ENCODE measurements at regions not wholly inside any gene's neighbourhood (a gene's known extent, or its start where the extent isn't known, plus 50 kb on each side); places are given as distances from the start of the nearest gene placed in this dataset.

DNA sequence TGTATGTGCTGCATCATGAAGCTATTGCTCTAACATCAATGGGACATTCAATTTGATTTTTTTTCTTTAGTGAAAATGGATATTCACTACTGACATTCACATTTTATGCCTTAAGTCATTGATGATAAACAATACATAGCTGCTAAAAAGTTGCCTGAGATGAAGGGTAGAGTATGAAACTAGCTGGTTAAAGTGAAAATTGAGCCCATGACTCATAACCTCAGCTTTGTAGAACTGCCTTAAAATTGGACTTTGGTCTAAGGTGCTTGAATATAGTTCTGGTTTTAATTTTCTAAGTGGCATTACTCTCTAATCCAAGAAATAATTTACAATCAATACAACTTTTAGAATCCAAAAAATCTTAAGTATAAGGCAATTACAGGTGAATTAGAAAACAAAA, 740.4 kb upstream of the RIOK2 start:
- TF ChIP-seq FOXA1 (IDR thresholded peaks at IDR 0.05) (no peak), HNF4A (conservative IDR thresholded peaks at IDR 0.05) (no peak), EGR1 (IDR thresholded peaks at IDR 0.05; ENCODE audit: low read depth in 2 of 2) (no peak), YY1 (IDR thresholded peaks at IDR 0.05) (no peak), HNF4G (IDR thresholded peaks at IDR 0.05) (no peak), NR2F2 (IDR thresholded peaks at IDR 0.05) (no peak), RXRA (IDR thresholded peaks at IDR 0.05) (no peak), RAD21 (IDR thresholded peaks at IDR 0.05) (no peak), FOXA2 (IDR thresholded peaks at IDR 0.05) (no peak), GABPA (IDR thresholded peaks at IDR 0.05 in 1 of 2, conservative IDR thresholded peaks at IDR 0.05 in 1 of 2) (no peak), TAF1 (conservative IDR thresholded peaks at IDR 0.05) (no peak), JUND (IDR thresholded peaks at IDR 0.05) (no peak), SP1 (IDR thresholded peaks at IDR 0.05) (no peak)
- TF ChIP-seq, protein P1, sequence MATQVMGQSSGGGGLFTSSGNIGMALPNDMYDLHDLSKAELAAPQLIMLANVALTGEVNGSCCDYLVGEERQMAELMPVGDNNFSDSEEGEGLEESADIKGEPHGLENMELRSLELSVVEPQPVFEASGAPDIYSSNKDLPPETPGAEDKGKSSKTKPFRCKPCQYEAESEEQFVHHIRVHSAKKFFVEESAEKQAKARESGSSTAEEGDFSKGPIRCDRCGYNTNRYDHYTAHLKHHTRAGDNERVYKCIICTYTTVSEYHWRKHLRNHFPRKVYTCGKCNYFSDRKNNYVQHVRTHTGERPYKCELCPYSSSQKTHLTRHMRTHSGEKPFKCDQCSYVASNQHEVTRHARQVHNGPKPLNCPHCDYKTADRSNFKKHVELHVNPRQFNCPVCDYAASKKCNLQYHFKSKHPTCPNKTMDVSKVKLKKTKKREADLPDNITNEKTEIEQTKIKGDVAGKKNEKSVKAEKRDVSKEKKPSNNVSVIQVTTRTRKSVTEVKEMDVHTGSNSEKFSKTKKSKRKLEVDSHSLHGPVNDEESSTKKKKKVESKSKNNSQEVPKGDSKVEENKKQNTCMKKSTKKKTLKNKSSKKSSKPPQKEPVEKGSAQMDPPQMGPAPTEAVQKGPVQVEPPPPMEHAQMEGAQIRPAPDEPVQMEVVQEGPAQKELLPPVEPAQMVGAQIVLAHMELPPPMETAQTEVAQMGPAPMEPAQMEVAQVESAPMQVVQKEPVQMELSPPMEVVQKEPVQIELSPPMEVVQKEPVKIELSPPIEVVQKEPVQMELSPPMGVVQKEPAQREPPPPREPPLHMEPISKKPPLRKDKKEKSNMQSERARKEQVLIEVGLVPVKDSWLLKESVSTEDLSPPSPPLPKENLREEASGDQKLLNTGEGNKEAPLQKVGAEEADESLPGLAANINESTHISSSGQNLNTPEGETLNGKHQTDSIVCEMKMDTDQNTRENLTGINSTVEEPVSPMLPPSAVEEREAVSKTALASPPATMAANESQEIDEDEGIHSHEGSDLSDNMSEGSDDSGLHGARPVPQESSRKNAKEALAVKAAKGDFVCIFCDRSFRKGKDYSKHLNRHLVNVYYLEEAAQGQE (IDR thresholded peaks at IDR 0.05), result no peak
- TF ChIP-seq, protein P2, sequence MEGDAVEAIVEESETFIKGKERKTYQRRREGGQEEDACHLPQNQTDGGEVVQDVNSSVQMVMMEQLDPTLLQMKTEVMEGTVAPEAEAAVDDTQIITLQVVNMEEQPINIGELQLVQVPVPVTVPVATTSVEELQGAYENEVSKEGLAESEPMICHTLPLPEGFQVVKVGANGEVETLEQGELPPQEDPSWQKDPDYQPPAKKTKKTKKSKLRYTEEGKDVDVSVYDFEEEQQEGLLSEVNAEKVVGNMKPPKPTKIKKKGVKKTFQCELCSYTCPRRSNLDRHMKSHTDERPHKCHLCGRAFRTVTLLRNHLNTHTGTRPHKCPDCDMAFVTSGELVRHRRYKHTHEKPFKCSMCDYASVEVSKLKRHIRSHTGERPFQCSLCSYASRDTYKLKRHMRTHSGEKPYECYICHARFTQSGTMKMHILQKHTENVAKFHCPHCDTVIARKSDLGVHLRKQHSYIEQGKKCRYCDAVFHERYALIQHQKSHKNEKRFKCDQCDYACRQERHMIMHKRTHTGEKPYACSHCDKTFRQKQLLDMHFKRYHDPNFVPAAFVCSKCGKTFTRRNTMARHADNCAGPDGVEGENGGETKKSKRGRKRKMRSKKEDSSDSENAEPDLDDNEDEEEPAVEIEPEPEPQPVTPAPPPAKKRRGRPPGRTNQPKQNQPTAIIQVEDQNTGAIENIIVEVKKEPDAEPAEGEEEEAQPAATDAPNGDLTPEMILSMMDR (IDR thresholded peaks at IDR 0.05; ENCODE audit: low read depth, low read length, missing input control), result no peak
- TF ChIP-seq, protein P3, sequence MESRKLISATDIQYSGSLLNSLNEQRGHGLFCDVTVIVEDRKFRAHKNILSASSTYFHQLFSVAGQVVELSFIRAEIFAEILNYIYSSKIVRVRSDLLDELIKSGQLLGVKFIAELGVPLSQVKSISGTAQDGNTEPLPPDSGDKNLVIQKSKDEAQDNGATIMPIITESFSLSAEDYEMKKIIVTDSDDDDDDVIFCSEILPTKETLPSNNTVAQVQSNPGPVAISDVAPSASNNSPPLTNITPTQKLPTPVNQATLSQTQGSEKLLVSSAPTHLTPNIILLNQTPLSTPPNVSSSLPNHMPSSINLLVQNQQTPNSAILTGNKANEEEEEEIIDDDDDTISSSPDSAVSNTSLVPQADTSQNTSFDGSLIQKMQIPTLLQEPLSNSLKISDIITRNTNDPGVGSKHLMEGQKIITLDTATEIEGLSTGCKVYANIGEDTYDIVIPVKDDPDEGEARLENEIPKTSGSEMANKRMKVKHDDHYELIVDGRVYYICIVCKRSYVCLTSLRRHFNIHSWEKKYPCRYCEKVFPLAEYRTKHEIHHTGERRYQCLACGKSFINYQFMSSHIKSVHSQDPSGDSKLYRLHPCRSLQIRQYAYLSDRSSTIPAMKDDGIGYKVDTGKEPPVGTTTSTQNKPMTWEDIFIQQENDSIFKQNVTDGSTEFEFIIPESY (IDR thresholded peaks at IDR 0.05), result no peak
- TF ChIP-seq, protein P4, sequence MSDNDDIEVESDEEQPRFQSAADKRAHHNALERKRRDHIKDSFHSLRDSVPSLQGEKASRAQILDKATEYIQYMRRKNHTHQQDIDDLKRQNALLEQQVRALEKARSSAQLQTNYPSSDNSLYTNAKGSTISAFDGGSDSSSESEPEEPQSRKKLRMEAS (IDR thresholded peaks at IDR 0.05), result no peak
- TF ChIP-seq, protein P5, sequence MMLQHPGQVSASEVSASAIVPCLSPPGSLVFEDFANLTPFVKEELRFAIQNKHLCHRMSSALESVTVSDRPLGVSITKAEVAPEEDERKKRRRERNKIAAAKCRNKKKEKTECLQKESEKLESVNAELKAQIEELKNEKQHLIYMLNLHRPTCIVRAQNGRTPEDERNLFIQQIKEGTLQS (IDR thresholded peaks at IDR 0.05), result no peak
- no peak overlapping the region for H3K4me3 ChIP-seq (ENCODE audit: low read depth in 1 of 3, low read length in 3 of 3)
- H3K36me3 ChIP-seq (ENCODE audit: control insufficient read depth in 4 of 4, insufficient read depth in 3 of 4, low read depth in 1 of 4, low read length in 3 of 4), result no peaks in the 10 kb centered on the region
- DNase-seq (ENCODE audit: low spot score), result no peak
- no peak overlapping the region for H3K27ac ChIP-seq (ENCODE audit: low read depth in 1 of 2, low read length in 2 of 2)
- no peaks in the 10 kb centered on the region for H3K9me3 ChIP-seq (ENCODE audit: control insufficient read depth in 4 of 4, low read length in 3 of 4)
- H3K9ac ChIP-seq (ENCODE audit: low read depth in 1 of 2, low read length in 2 of 2), result no peak overlapping the region
- H3K27me3 ChIP-seq (ENCODE audit: control insufficient read depth in 4 of 4, insufficient read depth in 4 of 4, low read length in 3 of 4), result no peaks in the 10 kb centered on the region
- H3K4me1 ChIP-seq (ENCODE audit: control insufficient read depth in 4 of 4, insufficient read depth in 4 of 4, low read length in 3 of 4), result no peaks in the 10 kb centered on the region

Measured in liver (tissue), 7 donors.